ENCODE measurements at regions not wholly inside any gene's neighbourhood (a gene's known extent, or its start where the extent isn't known, plus 50 kb on each side); places are given as distances from the start of the nearest gene placed in this dataset.

DNA sequence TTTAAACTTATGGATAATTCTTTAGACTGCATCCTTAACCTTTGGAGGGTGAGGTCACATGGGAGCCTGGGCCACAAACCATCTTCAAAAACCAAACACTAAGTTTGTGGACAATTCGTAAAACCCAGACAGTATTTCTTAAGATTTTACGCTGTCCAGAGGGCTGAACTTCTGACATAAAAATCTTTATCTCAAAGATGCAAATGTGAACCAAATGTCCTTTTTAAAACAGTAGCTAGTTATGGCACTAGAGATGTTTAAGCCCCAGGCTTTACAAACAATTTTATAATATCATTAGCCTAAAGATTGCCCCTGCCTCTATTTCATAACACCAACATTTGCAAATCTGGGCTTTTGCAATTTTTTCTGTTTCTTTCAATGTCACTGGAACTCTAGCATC, 287.2 kb downstream of the SATB1 start:
- no peak overlapping the region for H3K4me3 ChIP-seq (ENCODE audit: low read depth, low read length)
- TF ChIP-seq, protein P1, sequence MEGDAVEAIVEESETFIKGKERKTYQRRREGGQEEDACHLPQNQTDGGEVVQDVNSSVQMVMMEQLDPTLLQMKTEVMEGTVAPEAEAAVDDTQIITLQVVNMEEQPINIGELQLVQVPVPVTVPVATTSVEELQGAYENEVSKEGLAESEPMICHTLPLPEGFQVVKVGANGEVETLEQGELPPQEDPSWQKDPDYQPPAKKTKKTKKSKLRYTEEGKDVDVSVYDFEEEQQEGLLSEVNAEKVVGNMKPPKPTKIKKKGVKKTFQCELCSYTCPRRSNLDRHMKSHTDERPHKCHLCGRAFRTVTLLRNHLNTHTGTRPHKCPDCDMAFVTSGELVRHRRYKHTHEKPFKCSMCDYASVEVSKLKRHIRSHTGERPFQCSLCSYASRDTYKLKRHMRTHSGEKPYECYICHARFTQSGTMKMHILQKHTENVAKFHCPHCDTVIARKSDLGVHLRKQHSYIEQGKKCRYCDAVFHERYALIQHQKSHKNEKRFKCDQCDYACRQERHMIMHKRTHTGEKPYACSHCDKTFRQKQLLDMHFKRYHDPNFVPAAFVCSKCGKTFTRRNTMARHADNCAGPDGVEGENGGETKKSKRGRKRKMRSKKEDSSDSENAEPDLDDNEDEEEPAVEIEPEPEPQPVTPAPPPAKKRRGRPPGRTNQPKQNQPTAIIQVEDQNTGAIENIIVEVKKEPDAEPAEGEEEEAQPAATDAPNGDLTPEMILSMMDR (IDR thresholded peaks at IDR 0.05; ENCODE audit: low read depth, low read length): no peak

DNA sequence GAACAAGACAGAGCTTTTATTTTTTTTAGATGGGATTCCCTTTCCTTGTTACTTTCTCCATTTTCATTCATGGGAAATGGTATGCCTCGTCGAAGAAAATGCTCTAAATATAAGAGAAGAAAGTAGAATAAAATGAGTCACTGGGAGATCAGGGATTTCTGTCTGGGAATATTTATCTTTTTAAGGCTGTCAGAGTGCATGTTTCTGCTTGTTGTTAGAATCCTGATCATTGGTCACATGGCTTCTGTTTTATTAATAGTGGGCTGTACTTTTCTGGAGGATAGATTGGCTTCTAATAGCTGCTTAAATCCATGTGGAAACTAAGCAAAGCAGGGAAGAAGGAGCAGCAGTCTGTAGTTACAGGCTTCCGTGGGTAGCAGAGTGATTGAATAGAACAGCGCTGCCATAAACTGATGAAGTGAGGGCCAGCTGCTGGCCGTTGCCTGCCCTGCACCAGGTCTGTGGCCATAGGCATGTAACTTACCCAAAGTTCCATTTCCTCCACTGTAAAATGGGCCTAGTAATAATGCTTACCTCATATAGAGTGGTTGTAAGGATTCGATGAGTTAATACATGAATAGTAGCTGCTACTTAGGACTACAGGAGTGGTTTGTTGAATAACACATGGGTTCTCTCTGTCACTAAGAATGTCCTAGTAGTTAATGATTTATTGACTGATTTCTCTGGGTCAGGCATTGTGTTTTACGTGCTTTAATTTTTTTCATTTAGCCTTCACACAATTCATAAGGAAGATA, 289.9 kb downstream of the SATB1 start:
- H3K4me3 ChIP-seq (ENCODE audit: low read depth, low read length): no peak overlapping the region
- TF ChIP-seq, protein P1 (IDR thresholded peaks at IDR 0.05; ENCODE audit: low read depth, low read length): no peak

- no peak overlapping the region for H3K4me3 ChIP-seq (ENCODE audit: low read depth, low read length)
- TF ChIP-seq, protein P1 (IDR thresholded peaks at IDR 0.05; ENCODE audit: low read depth, low read length): no peak
These were observed 290.6 kb downstream of the SATB1 start for GRCh38 chr3:18134386-18135059.

GRCh38 chr3:18132991-18133390, 292.1 kb downstream of the SATB1 start:
- H3K4me3 ChIP-seq (ENCODE audit: low read depth, low read length): no peak overlapping the region
- TF ChIP-seq, protein P1 (IDR thresholded peaks at IDR 0.05; ENCODE audit: low read depth, low read length): no peak

GRCh38 chr3:18127859-18128681, 297.1 kb downstream of the SATB1 start:
- TF ChIP-seq, protein P1 (IDR thresholded peaks at IDR 0.05; ENCODE audit: low read depth, low read length): no peak
- H3K4me3 ChIP-seq (ENCODE audit: low read depth, low read length): no peak overlapping the region

DNA sequence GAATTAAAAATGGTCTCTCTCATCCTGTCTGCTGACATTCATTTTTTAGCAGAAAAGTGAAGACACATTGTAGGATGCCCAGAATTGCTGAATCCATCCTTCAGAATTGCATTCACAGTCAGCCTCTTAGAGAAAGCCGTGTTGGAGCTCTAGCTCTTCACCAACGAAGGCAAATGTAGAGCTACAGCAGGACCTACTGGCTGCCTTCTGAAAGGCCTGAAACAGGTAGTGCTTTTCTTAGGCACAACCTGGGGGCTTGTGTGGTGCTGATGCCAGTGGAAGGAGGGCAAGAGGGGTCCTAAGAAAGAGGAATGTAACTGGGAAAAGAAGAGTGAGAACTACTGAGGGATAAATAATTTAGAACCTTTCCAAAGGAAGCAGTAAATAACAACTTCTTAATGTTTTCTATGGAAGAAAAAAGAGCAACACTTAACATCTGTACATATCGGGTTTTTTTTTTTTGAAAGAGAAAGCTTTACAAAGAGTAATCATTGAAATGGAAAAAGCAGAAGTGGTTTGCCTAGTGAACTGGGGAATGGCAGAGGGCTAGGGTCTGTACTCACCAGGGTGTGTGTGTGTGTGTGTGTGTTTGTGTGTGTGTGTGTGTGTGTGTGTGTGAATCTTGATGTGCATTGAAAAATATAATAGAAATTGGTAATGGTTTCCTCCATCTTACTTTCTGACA, 297.8 kb downstream of the SATB1 start:
- no peak overlapping the region for H3K4me3 ChIP-seq (ENCODE audit: low read depth, low read length)
- TF ChIP-seq, protein P1 (IDR thresholded peaks at IDR 0.05; ENCODE audit: low read depth, low read length): no peak

Data from WI38 (cell line).